ENCODE measurements at regions not wholly inside any gene's neighbourhood (a gene's known extent, or its start where the extent isn't known, plus 50 kb on each side); places are given as distances from the start of the nearest gene placed in this dataset.

DNA sequence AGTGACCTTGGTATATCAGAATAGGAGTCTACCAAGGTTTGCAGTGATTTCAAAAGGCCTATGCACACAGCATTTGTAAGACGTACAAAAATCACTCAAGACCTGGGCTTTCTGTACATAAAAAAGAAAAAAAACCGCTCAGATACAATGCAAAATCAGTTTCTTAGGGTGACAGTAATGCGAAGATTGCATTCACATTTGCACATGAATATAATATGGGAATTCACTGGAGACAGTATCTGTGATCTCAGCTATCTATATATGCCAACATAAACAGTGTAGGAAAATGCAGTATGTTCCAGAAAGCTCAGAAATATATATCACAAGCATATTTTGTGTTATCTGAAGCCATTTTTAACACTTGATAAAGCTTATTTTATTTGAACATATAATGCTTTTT lies 176.4 kb upstream of the MYOCD start:
- no peak for TF ChIP-seq POLR2A (IDR thresholded peaks at IDR 0.05; ENCODE audit: low read length)
- TF ChIP-seq GATA1 (IDR thresholded peaks at IDR 0.05; ENCODE audit: low read depth, low read length): no peak
